AG08396 (cell line): ENCODE measurements at regions not wholly inside any gene's neighbourhood (a gene's known extent, or its start where the extent isn't known, plus 50 kb on each side); places are given as distances from the start of the nearest gene placed in this dataset.
"Not testable (repeated sequence)": the region's sequence is repeated elsewhere in the genome, so short reads cannot be mapped to it uniquely, and the experiment has no call there.

ENCODE experiments used
- DNase-seq: peaks from one replicate; pipeline ENCODE4 v3.0.0; 2012; ENCODE audit warnings: low spot score, mixed read lengths

DNA sequence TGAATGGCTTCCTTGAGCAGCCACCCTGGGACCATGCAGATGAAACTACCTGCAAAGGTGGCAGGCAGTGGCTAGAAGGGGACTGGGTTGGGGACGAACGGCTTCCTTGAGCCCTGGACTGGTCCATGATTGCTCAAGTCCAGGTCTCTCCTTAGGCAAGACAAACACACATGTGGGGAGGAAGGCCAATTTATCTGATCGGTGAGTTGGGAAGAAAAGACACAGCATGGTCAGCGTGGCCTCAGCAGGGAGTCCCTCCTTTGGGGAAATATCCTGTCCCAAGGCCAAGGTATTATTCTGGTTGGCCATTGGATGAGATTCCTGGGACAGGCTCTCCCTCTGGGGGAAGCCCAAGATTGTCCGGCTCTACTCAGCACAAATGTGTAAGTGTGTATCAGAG, 116.3 kb upstream of the ERG start:
- no peak for DNase-seq

DNA sequence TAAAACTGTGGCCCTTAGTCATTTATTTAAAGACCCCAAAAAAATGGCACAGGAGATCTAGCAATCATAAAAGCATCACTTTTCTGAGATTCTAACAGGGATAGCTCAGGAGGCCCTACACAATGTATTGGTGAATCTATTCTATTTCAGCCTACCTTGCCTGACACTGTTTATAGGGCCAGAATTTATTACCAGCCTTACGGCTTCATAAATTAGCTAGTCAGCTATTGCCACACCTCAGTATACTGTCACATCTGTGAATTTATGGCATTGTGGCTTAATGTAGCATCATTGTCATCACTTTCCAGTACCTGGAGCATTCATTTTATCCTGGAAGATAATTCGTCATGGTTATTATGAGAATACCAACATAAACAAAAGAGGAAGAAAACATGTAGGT, 121.2 kb upstream of the ERG start:
- no peak for DNase-seq

DNA sequence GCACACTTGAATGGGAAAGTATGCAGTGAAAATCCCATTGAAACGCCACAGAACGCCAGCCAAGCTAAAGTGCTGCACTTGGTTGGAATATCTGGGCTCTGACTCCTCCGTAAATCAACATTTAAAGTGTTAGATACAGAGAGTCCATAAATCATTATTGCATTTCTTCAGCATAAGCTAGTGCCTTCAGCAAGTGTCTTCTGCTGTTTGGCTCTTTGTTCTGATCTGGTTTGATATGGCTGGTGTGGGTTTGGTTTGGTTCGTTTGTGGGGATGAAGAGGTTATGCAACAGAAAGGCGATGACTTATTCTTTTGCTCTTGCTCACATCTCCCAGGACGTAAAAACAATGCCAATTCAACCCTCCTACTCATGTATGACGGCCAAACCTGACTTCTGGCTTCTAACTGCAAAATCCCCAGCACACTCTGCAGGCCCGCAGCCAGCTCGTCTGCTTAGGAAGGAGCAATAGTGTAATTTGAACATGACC, 121.8 kb upstream of the ERG start:
- no peak for DNase-seq

DNA sequence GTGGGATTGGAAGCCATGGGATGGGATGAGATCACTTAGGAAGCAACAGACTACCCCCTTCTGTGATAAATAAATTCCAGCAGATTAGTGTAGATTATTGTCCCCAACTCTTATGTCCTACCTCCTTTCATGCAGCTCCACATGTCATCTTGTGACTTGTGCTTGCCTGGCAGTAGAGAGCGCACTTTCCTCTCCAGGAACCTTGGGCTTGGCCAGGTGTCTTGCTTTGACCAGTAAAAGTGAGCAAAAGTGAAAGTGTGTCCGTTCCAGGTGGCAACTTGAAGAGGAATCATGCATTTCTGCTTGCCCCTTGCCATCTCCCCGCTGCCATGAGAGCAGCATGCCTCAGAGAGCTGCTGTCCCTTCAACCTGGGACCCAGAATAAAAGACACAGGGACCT, 122.9 kb upstream of the ERG start:
- DNase-seq: no peak

DNA sequence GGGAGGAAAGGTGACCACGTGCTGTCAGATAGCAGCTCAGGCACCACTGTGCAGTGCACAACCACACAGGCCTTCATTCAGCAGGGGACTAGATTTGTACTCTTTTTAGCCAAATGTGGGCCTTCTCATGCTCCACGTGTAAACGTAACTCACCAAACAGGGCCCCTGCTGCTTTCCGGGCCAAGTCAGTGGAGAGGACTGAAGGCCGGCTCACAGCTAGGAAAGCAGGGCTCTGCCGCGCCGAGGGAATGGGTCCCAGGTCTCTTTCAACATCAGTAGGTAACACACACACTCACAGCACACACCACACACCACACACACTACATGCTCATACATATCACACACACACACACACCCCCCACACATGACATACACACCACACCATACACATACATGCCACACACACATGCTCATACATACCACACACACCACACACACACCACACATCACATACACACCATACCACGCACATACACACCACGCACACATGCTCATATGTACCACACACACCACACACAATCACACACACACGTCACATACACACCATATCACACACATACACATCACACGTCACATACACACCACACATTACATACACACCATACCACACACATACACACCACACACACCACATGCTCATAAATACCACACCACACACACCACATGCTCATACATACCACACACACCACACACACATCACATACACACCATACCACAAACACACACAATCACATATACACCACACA, 124.0 kb upstream of the ERG start:
- no peak for DNase-seq

DNA sequence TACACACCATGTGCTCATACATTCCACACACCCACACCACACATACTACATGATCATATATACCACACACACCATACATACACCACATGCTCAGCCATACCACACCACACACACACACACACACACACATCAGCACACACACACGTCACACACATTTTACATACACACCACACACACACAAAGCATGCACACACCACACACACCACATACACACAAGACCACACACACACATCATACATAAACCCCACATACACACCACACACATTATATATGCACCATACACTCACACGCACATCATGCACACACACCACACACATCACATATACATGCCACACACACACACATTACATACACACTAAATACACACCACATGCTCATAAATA, 124.5 kb upstream of the ERG start:
- no peak for DNase-seq

DNA sequence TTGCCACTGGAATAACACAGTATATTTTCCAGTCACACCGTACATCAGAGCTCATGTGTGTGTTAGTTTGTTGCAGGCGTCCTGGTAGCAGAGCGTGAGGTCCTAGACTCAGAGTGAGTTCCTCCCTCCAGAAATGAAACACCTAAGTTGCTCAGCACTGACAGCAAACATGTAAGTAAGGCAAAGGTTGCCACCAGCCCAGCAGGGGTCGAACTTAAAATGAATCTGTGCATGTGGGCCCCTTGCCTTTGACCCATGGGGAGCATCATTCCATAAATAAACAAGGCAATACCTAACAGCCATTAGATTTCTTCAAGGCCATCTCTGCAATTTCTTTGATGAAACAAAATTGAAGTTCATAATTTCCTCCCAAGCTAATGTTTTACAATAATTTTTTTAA, 125.3 kb upstream of the ERG start:
- no peak for DNase-seq

DNA sequence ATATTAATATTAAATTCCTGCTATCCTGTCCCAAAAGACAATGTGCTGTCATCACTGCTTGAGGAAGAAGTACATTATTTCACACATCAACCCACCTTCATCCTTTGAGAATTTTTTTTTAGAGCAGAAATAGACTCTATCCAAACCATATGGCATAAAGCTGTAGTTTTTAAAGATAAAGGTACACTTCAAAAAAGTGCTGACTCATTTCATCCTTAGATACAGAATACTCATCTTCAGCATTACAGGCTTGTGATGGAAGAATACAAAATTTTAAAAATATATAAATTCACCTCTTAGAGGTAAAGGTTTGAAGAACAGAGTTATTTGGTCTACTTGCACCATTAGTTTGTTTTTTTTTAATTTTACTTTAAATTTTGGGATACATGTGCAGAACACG, 126.7 kb upstream of the ERG start:
- DNase-seq: no peak

DNA sequence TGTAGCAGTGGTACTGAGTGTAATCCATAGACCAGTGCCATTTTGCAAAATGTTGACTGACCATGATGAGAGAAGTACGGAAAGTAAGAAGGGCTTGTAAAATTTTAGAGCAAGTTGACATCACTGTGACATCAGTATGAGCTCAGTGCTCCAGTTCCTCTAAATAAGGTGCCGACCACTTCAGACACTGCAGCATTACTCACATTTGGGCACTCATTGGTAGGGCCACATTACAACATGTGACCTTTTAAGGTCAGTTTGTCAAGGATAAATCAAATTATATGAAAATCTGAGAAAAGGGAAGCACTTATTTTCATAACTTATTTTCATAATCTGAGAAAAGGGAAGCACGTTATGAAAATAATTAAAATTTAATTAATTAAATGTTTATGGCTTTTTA, 128.0 kb upstream of the ERG start:
- DNase-seq: no peak

DNA sequence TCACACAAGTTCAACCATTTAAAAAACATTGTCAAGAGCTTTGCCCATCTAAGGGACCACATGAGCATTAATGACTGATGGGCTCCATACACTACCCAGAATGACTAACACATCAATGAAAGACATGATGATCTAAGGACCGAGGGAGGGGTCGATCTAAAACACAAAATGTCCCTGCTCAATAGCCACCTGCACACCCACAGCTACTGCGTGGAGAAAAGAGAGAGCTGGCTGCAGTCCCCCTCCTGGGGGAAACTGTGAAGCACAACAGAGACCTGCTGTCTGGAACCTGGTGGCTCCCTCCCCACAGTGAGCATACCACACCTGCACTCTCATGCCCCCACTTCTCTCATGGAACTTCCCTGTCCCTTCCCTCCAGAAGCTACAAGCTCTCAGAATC, 130.1 kb upstream of the ERG start:
- no peak for DNase-seq

DNA sequence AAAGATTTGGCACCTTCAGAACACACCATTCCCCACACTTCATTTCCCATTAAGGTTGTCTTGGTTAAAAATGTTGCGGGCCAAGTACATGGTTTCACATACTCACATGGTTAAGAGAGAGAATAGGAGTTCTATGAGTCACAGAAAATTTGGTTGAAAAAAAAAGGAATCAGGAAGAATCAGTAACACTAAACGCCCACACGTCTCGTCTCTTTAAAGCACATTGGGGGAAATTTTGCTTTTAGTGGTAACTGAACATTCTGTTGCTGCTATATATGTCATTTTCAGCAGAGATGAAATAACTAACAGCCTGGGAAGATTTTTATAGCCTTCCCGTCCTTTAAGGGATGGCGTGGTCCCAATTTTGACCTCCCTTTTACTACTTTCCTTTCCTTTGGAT, 132.9 kb upstream of the ERG start:
- DNase-seq: no peak

DNA sequence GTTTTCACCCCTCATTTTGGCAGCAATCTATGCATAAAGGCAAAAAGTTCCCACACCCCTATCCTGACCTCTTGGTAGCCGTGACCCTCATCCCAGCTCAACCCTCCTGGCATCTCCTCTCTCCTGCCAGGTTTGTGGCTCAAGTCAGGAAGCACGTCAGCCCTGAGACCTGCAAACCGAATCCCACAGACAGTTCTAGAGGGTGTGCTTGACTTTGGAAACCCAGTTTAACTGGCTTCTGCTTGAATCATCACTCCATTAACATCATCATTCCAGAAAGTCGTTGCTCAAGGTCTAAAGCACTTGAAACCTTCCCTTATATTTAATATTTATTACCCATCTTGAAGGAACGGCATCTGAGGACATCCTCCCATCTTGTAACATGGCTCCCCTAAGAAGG, 133.4 kb upstream of the ERG start:
- DNase-seq: no peak

DNA sequence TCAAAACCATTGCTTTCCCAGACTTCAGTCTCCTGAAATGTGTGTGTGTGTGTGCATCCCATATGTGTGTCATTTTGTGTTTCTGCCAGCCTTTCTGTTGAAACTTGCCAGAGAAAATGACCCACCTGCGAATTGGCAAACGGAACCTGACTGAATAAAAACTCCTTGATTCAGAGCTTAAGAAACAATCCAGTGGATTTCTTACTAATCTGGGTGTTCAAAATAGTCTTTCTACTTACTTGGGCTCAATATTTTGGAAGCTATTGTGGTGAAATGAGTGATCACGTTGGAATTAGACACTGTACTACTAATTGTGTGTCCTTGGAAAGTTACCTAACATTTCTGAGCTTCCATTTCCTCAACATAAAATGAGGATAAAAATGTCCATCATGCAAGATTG, 138.9 kb upstream of the ERG start:
- DNase-seq: no peak

DNA sequence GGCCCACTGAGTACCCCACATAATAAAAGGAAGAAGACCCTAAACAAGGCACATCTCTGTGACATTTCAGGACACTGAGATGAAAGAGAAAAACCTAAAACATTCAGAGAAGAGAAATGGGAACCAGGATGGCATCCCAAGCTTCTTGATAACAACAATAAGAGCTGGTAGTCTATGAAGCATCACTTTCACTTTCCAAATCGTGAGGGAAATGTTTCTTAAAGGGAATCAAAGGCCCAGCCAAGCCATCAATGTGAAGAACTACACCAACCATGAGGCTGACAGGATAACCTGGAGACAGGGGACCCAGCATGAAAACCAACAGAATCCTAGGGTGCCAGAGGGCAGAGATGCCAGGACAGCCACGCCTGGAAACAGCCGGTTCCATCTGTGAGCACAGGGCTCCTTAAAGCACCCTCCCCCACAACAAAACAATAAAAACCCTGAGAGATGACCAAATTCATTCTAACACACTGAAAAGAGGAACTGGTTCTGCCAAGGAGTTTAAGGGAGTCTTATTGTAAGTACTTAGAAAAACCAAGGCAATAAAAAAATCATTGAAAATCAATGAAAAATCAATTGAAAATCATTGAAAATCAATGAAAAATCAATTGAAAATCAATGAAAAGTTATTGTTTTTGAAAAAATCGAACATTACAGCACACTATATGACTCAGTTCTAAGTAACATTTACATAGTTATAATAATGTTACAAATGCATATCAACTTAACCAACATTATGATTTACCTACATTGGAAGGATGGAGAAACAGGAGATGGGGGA, 141.5 kb upstream of the ERG start:
- DNase-seq: no peak

DNA sequence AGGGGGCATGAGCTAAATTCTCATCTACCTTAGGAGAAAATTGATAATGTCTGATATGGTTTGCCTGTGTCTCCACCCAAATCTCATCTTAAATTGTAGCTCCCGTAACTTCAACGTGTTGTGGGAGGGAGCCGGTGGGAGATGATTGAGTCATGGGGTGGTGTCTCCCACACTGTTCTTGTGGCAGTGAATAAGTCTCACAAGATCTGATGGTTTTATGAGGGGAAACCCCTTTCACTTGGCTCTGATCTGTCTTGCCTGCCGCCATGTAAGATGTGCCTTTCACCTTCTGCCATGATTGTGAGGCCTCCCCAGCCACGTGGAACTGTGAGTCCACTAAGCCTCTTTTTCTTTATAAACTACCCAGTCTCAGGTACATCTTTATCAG, 142.1 kb upstream of the ERG start:
- DNase-seq: not testable (repeated sequence)

DNA sequence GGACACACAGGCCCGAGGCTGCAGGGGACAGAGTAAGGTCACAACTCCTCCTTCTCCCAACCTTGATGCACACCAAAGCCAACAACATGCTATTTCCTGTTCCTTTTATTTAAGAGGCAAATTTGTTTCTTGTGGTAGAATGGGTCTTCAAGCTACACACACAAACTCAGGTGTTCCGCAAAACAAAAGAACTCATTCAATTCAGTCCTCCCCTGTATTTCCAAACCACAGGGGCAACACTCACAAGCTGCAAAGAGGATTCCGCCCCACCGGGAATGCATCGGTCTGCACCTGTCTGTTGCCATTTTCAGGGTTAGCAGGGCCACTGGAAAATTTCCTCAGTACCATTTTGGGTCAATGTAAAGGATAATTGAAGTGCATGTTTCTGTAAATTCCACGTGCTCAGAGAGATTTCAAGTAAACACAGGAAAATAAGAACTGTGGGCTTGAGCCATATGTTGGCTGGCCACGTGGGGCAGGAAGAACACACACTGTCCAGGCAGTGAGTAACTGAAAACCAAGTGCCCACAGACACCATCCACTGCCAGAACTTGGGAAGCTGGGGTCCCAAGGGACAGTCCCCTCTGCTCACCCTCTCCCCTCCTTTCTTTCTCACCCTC, 145.2 kb upstream of the ERG start:
- no peak for DNase-seq

DNA sequence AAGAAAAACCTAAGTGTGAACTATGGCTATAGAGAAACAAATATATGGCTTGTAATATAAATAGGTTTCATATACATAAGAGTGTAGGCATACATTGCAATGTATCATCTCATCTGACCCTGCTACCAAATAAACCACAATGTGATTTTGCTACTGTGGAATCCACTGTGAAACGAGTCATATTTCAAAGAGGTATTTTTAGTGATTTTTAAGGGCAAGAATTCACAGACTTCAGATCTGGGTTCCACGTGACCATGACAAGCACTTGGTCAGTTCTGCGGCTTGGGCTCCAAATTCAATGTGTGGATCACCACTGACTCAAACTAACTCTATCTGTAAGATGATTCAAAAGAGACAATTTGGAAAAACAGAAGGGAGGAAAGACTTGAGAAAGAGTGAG, 147.0 kb upstream of the ERG start:
- DNase-seq: peak; percentile 66

DNA sequence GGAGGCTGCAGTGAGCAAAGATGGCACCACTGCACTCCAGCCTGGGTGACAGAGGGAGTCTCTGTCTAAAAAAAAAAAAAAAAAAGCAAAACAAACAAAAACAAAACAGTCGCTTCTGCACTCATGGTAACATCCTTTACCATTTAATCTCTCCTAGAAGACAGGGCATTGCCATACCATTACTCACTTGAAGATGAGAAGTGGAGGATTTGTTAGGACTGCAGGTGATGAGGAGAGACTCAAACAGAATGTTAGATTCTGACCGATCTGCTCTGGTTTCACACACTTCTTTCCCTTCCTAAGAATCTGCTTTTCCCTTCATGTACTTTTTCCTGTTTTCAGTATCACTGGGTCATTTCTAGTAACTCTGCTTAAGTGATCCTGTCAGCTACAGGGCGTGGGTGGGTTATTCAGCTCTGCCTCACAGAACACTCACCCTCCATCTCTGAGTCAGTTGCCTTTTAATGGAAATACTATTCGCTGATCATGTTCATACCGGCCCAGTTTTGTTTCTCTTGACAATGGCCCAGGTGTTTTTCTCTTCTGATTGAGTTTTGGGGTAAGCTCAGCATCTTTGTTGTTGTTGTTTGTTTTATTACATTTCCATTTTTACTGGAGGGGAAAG, 148.0 kb upstream of the ERG start:
- peak; percentile 56 for DNase-seq

DNA sequence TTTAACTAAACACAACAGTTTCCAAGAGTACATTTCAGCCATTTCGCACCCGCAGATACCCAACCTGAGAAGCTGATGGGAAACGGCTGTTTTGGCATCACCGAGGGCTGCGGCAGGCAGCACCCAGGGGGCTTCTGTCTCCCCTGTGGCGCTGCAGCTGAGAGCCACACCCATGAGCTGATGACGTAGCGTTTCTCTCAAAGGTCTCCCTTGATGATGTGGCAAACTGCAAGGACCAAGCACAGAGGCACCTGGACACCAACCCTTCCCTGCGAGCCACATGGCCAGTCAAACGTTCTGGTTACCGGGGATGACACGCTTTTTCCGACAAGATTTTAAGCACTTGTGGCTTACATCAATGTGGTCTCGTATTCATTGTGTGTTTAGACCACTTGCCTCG, 150.8 kb upstream of the ERG start:
- no peak for DNase-seq

DNA sequence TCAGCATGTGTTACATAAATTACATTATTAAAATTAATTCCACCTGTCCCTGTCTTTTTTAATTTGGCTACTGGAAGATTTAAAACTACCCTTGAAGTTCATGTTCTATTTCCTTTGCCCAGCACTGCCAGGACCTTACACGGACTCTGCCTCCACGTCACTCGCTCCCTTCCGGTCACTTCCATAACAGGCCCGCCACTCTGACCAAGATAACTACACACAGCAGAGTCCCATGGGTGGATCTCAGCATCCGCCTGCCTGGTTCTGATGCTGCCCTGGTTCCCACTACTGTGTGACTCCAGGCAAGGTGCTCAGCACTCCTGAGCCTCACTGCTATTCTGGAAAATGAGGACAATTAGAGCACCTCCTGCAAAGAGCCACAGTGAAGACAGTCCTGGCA, 153.3 kb upstream of the ERG start:
- no peak for DNase-seq

DNA sequence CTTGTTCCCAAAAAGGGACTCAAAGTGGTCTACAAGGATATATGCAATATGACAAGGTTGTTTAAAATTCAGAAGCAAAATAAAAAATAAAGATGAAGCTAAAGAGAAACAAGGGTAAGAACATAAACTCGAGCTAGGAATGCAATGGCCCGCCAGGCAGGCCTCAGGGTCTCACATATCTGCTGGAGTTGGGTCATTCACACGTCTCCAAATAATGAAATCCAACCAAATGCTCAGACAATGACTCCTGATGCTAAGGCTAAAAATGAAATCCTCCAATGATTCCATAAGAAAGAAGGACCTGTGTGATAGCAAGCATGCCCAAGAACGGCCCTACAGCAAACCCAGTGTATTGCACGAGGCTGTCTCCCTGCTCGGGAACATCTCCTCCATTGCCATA, 153.3 kb upstream of the ETS2 start:
- DNase-seq: no peak

DNA sequence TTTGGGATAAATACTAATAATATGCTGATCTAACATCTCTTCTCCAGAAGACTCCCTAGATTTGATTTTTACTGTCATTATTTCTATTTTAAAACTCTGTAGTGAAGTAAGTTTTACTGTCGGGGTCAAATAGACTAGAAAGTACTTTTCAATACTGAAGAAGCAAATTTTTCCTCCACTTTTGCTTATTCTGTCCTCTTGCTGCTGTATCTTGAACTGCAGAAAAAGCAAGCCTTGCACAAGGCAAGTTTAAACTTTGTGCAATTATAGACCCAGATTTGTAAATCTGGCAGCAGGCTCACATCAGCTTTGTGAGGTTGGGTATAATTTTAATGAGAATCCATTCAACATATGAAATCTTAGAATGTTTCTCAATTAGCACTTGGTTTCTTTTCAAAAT, 151.1 kb upstream of the ETS2 start:
- no peak for DNase-seq

DNA sequence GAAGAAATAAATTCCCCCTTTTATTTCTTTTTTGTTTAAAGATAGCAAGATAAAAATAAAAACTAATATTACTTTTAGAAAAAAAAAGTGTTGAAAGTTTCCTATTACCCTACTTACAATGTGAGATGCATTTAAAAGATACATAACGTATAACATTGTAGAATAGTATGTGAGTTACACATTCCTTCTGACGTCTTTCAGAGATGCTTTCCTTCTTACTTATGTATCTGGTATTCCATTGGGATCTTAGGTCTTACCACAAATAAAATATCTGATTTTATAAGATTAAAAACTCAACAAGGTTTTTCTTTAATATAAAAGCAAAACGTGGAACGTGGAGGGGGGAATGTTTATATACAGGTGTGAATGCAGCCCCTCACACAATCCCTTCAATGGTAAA, 147.2 kb upstream of the ETS2 start:
- DNase-seq: no peak
